GM23248 (cell line): ENCODE measurements at regions not wholly inside any gene's neighbourhood (a gene's known extent, or its start where the extent isn't known, plus 50 kb on each side); places are given as distances from the start of the nearest gene placed in this dataset.

ENCODE experiments used
- EZH2 ChIP-seq: fragments of 200-600 bp; sonication (generic); IDR thresholded peaks from 2 replicates; pipeline ENCODE4 v1.6.1; 2018; ENCODE audit warnings: antibody characterized with exemption, mild to moderate bottlenecking; ENCODE audit not compliant: insufficient read depth, poor library complexity, severe bottlenecking
- EZH2phosphoT487 ChIP-seq: fragments of 200-600 bp; sonication (generic); IDR thresholded peaks from 2 replicates; pipeline ENCODE4 v1.6.1; 2018; ENCODE audit warnings: antibody characterized with exemption, moderate library complexity, mild to moderate bottlenecking, low read depth; ENCODE audit not compliant: insufficient read depth

- TF ChIP-seq EZH2 (no peak), EZH2phosphoT487 (no peak)
These were observed 384.7 kb downstream of the ANKRD7 start for GRCh38 chr7:118609207-118609606.
